GM12891 (cell line): ENCODE measurements at regions not wholly inside any gene's neighbourhood (a gene's known extent, or its start where the extent isn't known, plus 50 kb on each side); places are given as distances from the start of the nearest gene placed in this dataset.

ENCODE experiments used
- PAX5 ChIP-seq: IDR thresholded peaks from 2 replicates; pipeline ENCODE4 v1.6.1; 2011; ENCODE audit warnings: low read length, moderate library complexity, mild to moderate bottlenecking; ENCODE audit not compliant: insufficient read depth, severe bottlenecking
- POLR2A ChIP-seq: IDR thresholded peaks from 2 replicates; pipeline ENCODE4 v1.6.1; 2011; ENCODE audit warnings: low read depth, low read length, control low read depth
- POLR2AphosphoS5 ChIP-seq: IDR thresholded peaks from 2 replicates; pipeline ENCODE4 v1.6.1; 2011; ENCODE audit warnings: low read depth, low read length, control low read depth
- SPI1 ChIP-seq: IDR thresholded peaks from 2 replicates; pipeline ENCODE4 v1.6.1; 2011; ENCODE audit warnings: low read depth, low read length, control low read depth
- TAF1 ChIP-seq: IDR thresholded peaks from 2 replicates; pipeline ENCODE4 v1.6.1; 2011; ENCODE audit warnings: low read depth, low read length, control low read depth

DNA sequence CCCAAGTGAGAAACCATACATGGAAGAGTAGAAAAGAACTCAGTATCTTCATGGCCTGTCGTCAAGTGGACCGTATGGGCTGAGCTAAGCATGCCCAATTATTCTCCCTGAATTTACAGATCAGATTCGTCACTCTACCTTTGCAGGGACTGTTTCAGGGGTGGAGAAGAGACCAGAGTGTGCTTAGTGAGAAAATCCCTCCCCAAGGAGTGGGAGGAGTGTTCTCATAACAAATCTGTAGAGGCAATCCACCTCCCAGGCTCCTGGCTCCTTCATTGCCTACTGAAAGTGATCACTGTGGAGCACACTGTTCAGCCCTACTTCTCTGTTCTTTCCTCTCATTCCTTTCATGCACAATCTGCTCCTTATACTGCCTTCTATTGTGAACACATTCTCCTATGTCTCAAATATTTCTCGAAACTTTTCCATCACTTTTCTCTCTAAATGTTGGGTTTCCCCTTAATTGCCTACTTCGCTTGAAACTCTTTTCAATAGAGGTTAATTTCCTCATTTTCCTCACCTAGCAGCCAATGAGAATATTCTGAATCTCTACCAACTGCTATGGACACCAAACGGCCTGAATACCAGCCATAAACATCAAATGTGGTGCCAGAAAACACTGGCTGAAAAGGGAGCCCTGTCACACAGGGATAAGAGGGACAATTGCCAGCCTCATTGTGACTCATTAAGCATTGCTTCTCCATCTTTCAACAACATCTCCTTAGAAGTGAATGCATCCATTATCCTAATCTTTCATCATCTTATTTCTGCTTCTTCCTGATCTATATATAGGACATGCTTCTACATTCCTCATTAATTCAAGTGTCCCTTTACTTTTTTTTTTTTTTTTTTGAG lies 398.3 kb downstream of the UTRN start:
- no peak for TF ChIP-seq POLR2A
- no peak for TF ChIP-seq POLR2AphosphoS5
- TF ChIP-seq TAF1 = no peak
- no peak for TF ChIP-seq SPI1
- no peak for TF ChIP-seq PAX5
